ENCODE measurements at regions not wholly inside any gene's neighbourhood (a gene's known extent, or its start where the extent isn't known, plus 50 kb on each side); places are given as distances from the start of the nearest gene placed in this dataset.

DNA sequence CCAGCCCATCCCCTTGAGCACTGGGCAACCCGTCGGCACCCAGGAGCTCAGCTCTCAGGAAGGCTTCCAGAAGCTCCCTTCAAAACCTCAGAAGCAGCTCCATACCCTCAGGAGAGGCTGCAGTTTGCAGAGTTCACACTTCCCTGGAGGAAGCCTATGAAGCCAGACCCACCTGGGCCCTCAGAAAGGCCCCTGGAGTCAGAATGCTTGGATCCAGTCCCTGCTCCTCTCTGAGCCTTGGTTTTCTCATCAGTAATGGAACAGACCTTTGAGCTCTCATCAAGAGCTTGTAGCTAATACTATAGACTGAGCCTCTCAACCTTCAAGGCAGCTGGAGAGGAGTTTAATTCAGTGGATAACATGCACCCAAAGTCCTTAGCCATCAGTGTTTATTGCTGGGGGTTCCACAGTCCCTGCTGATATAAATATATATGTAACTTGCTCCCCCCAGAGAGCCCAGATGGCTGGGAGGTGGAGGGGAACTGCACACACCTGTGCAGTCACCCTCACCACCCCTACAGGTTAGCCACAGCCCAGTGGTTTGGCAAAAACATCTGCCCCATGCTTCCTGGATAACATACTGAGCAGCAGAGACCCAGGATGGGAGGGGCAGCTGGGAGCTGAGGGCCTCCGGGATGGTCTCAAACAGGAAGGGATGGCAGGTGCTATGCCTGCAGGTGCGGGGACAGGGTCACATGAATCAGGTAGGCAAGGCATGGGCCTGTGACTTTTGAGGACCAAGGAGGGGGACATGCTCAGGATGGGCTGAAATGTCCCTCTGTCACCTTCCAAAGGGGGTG, 120.1 kb downstream of the SNX5 start (continued):
- TF ChIP-seq MXD4 (CRISPR knock-in tag; IDR thresholded peaks at IDR 0.05) (peak; percentile 53), HNRNPH1 (optimal IDR thresholded peaks at IDR 0.05; ENCODE audit: low read depth, low read length) (no peak), ZNF264 (CRISPR knock-in tag; IDR thresholded peaks at IDR 0.05) (no peak), TEAD2 (CRISPR knock-in tag; IDR thresholded peaks at IDR 0.05) (no peak), SRY (CRISPR knock-in tag; IDR thresholded peaks at IDR 0.05) (no peak), ZFP91 (CRISPR knock-in tag; IDR thresholded peaks at IDR 0.05; ENCODE audit: borderline replicate concordance) (no peak; the same call in 1 of the 2 replicates), ZBTB21 (CRISPR knock-in tag; IDR thresholded peaks at IDR 0.05) (no peak), TOE1 (CRISPR knock-in tag; IDR thresholded peaks at IDR 0.05) (no peak), DNMT3B (CRISPR knock-in tag; conservative IDR thresholded peaks at IDR 0.05) (no peak), RAD51 (IDR thresholded peaks at IDR 0.05; ENCODE audit: borderline replicate concordance) (no peak), FLYWCH1 (CRISPR knock-in tag; IDR thresholded peaks at IDR 0.05) (no peak), ZNF234 (CRISPR knock-in tag; conservative IDR thresholded peaks at IDR 0.05) (no peak), JDP2 (CRISPR knock-in tag; IDR thresholded peaks at IDR 0.05; ENCODE audit: borderline replicate concordance) (no peak), ZNF33A (CRISPR knock-in tag; IDR thresholded peaks at IDR 0.05; ENCODE audit: borderline replicate concordance) (no peak), ZNF33B (CRISPR knock-in tag; IDR thresholded peaks at IDR 0.05) (no peak), HNRNPLL (IDR thresholded peaks at IDR 0.05; ENCODE audit: low read depth, low read length, poor library complexity, severe bottlenecking) (no peak), ZNF605 (CRISPR knock-in tag; IDR thresholded peaks at IDR 0.05) (peak; percentile 82), CBX1 (IDR thresholded peaks at IDR 0.05; ENCODE audit: low read depth) (no peak), STAT6 (CRISPR knock-in tag; IDR thresholded peaks at IDR 0.05; ENCODE audit: borderline replicate concordance) (no peak), ZSCAN9 (CRISPR knock-in tag; IDR thresholded peaks at IDR 0.05; ENCODE audit: borderline replicate concordance) (0 out of 2 replicates have a peak, but pooled peaks have one; percentile 25), ZNF615 (CRISPR knock-in tag; IDR thresholded peaks at IDR 0.05; ENCODE audit: borderline replicate concordance) (no peak), PAX8 (CRISPR knock-in tag; IDR thresholded peaks at IDR 0.05; ENCODE audit: borderline replicate concordance) (0 out of 2 replicates have a peak, but pooled peaks have one; percentile 12), RFXANK (CRISPR knock-in tag; IDR thresholded peaks at IDR 0.05) (no peak), ZEB1 (IDR thresholded peaks at IDR 0.05; ENCODE audit: insufficient replicate concordance, low read depth) (peak; percentile 53)
- TF ChIP-seq, protein P1, sequence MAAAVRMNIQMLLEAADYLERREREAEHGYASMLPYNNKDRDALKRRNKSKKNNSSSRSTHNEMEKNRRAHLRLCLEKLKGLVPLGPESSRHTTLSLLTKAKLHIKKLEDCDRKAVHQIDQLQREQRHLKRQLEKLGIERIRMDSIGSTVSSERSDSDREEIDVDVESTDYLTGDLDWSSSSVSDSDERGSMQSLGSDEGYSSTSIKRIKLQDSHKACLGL (CRISPR knock-in tag; IDR thresholded peaks at IDR 0.05): no peak
- TF ChIP-seq, protein P2, sequence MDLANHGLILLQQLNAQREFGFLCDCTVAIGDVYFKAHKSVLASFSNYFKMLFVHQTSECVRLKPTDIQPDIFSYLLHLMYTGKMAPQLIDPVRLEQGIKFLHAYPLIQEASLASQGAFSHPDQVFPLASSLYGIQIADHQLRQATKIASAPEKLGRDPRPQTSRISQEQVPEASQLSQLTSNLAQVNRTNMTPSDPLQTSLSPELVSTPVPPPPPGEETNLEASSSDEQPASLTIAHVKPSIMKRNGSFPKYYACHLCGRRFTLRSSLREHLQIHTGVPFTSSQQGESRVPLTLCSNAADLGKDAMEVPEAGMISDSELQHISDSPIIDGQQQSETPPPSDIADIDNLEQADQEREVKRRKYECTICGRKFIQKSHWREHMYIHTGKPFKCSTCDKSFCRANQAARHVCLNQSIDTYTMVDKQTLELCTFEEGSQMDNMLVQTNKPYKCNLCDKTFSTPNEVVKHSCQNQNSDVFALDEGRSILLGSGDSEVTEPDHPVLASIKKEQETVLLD (CRISPR knock-in tag; IDR thresholded peaks at IDR 0.05; ENCODE audit: low read depth): no peak

Data from HepG2 (cell line).